ENCODE measurements at regions not wholly inside any gene's neighbourhood (a gene's known extent, or its start where the extent isn't known, plus 50 kb on each side); places are given as distances from the start of the nearest gene placed in this dataset.

DNA sequence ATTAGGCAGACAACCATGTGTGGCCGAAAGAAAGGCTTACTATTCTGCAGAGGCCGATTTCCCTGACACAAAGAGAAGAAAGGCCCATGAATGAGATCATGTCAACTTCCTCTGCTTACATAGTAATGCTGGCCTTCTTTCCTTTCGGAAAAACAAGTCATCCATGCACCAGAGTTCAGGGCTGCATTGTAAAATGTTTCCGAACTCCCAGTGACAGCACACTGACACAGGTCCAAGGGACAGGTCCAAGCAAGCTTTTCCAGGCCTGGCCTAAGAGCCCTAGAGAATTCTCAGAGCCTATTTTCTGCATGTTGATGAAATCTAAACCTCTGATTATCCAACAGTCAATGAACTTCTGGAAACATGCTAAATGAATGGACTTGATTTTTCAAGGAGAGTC is 140.9 kb downstream of the ZNF608 start:
- no peak for TF ChIP-seq CTCF (conservative IDR thresholded peaks at IDR 0.05 in 1 of 2, IDR thresholded peaks at IDR 0.05 in 1 of 2; ENCODE audit: low read depth in 1 of 2, low read length in 2 of 2)
- TF ChIP-seq EZH2 (IDR thresholded peaks at IDR 0.05; ENCODE audit: low read length, missing control alignments), result no peak

Data from fibroblast of lung (primary cell).